ENCODE measurements at regions not wholly inside any gene's neighbourhood (a gene's known extent, or its start where the extent isn't known, plus 50 kb on each side); places are given as distances from the start of the nearest gene placed in this dataset.

GRCh38 chr2:3981446-3981987, 278.1 kb downstream of the DCDC2C start:
- TF ChIP-seq CTCF (IDR thresholded peaks at IDR 0.05): no peak
- DNase-seq (no peak), ATAC-seq (no peak)
- Histone ChIP-seq H3K4me1 (no peaks in the 10 kb centered on the region), H3K27me3 (no peaks in the 10 kb centered on the region), H3K27ac (no peak overlapping the region), H3K36me3 (no peaks in the 10 kb centered on the region), H3K9me3 (peaks cover 4% of the 10 kb centered on the region), H3K4me3 (no peak overlapping the region)
- intact Hi-C loops (cut with DNase I): no loop called here

GRCh38 chr2:3982160-3982559, 278.8 kb downstream of the DCDC2C start:
- H3K4me3 ChIP-seq: no peak overlapping the region
- no peak overlapping the region for H3K27ac ChIP-seq
- no peak for ATAC-seq
- H3K36me3 ChIP-seq: no peaks in the 10 kb centered on the region
- intact Hi-C loops (cut with DNase I): no loop called here
- no peaks in the 10 kb centered on the region for H3K27me3 ChIP-seq
- H3K4me1 ChIP-seq: no peaks in the 10 kb centered on the region
- no peak for DNase-seq
- H3K9me3 ChIP-seq: peaks cover 4% of the 10 kb centered on the region
- no peak for TF ChIP-seq CTCF (IDR thresholded peaks at IDR 0.05)

GRCh38 chr2:3986063-3986462, 282.7 kb downstream of the DCDC2C start:
- H3K4me3 ChIP-seq: no peak overlapping the region
- no peaks in the 10 kb centered on the region for H3K9me3 ChIP-seq
- TF ChIP-seq CTCF (IDR thresholded peaks at IDR 0.05): no peak
- no peak for ATAC-seq
- no peaks in the 10 kb centered on the region for H3K4me1 ChIP-seq
- H3K36me3 ChIP-seq: no peaks in the 10 kb centered on the region
- no peak for DNase-seq
- no peak overlapping the region for H3K27ac ChIP-seq
- intact Hi-C loops (cut with DNase I): no loop called here
- H3K27me3 ChIP-seq: no peaks in the 10 kb centered on the region

GRCh38 chr2:3986530-3987258, 283.3 kb downstream of the DCDC2C start:
- intact Hi-C loops (cut with DNase I): no loop called here
- ATAC-seq: no peak

GRCh38 chr2:4002841-4003403, 299.5 kb downstream of the DCDC2C start:
- no peaks in the 10 kb centered on the region for H3K9me3 ChIP-seq

More at GRCh38 chr2:3986530-3987258, 283.3 kb downstream of the DCDC2C start:
- DNase-seq: no peak
- no peak overlapping the region for H3K27ac ChIP-seq
- H3K4me3 ChIP-seq: no peak overlapping the region
- H3K4me1 ChIP-seq: no peaks in the 10 kb centered on the region
- no peaks in the 10 kb centered on the region for H3K27me3 ChIP-seq
- no peaks in the 10 kb centered on the region for H3K36me3 ChIP-seq
- TF ChIP-seq CTCF (IDR thresholded peaks at IDR 0.05): no peak
- H3K9me3 ChIP-seq: no peaks in the 10 kb centered on the region

More at GRCh38 chr2:4002841-4003403, 299.5 kb downstream of the DCDC2C start:
- ATAC-seq (no peak), DNase-seq (no peak)
- Histone ChIP-seq H3K36me3 (no peaks in the 10 kb centered on the region), H3K4me3 (no peak overlapping the region), H3K27me3 (no peaks in the 10 kb centered on the region), H3K27ac (no peak overlapping the region), H3K4me1 (no peaks in the 10 kb centered on the region)
- intact Hi-C loops (cut with DNase I): no loop called here
- no peak for TF ChIP-seq CTCF (IDR thresholded peaks at IDR 0.05)

All from upper lobe of right lung (tissue), 1 donor.